GM18499 (cell line): ENCODE measurements at regions not wholly inside any gene's neighbourhood (a gene's known extent, or its start where the extent isn't known, plus 50 kb on each side); places are given as distances from the start of the nearest gene placed in this dataset.
A peak's percentile ranks its signal among the peaks of the same experiment; 100 is the strongest.

Experiments
- ATAC-seq: cut with Tn5 transposase; IDR thresholded peaks from one replicate; pipeline ENCODE4 v1.9.1; 2021; ENCODE audit warnings: moderate number of reproducible peaks; ENCODE audit not compliant: insufficient read depth, unreplicated experiment

- ATAC-seq = no peak
Measured at GRCh38 chr10:62453274-62453673, 79.1 kb downstream of the ZNF365 start.

GRCh38 chr10:62454687-62455397, 80.7 kb downstream of the ZNF365 start:
- no peak for ATAC-seq

GRCh38 chr10:62456611-62457101, 82.5 kb downstream of the ZNF365 start:
- ATAC-seq = peak; percentile 98

- no peak for ATAC-seq
Measured at GRCh38 chr10:62457196-62457595, 83.0 kb downstream of the ZNF365 start.

- ATAC-seq = no peak
Measured at GRCh38 chr10:62457598-62457997, 83.4 kb downstream of the ZNF365 start.

- no peak for ATAC-seq
Measured at GRCh38 chr10:62459072-62459471, 84.9 kb downstream of the ZNF365 start.

GRCh38 chr10:62459500-62459899, 85.3 kb downstream of the ZNF365 start:
- no peak for ATAC-seq

GRCh38 chr10:62460393-62460792, 86.2 kb downstream of the ZNF365 start:
- ATAC-seq = no peak

- no peak for ATAC-seq
Measured at GRCh38 chr10:62461120-62461519, 87.0 kb downstream of the ZNF365 start.

- ATAC-seq = no peak
Measured at GRCh38 chr10:62462461-62462860, 88.3 kb downstream of the ZNF365 start.

- ATAC-seq = no peak
Measured at GRCh38 chr10:62463364-62463763, 89.2 kb downstream of the ZNF365 start.

GRCh38 chr10:62464308-62464707, 90.1 kb downstream of the ZNF365 start:
- no peak for ATAC-seq

GRCh38 chr10:62466590-62466989, 92.4 kb downstream of the ZNF365 start:
- ATAC-seq = no peak

GRCh38 chr10:62467527-62467926, 93.4 kb downstream of the ZNF365 start:
- no peak for ATAC-seq

- ATAC-seq = no peak
Measured at GRCh38 chr10:62471711-62472110, 97.5 kb downstream of the ZNF365 start.

GRCh38 chr10:62473241-62473640, 99.1 kb downstream of the ZNF365 start:
- ATAC-seq = no peak

- no peak for ATAC-seq
Measured at GRCh38 chr10:62475551-62475950, 101.4 kb downstream of the ZNF365 start.

- no peak for ATAC-seq
Measured at GRCh38 chr10:62479523-62479922, 105.4 kb downstream of the ZNF365 start.

GRCh38 chr10:62480196-62480595, 106.0 kb downstream of the ZNF365 start:
- no peak for ATAC-seq

GRCh38 chr10:62482581-62482980, 108.4 kb downstream of the ZNF365 start:
- ATAC-seq = no peak

GRCh38 chr10:62491597-62491996, 117.4 kb downstream of the ZNF365 start:
- ATAC-seq = no peak
